Lower lobe of right lung (tissue), 2 donors: ENCODE measurements at regions not wholly inside any gene's neighbourhood (a gene's known extent, or its start where the extent isn't known, plus 50 kb on each side); places are given as distances from the start of the nearest gene placed in this dataset.
"Not testable (repeated sequence)": the region's sequence is repeated elsewhere in the genome, so short reads cannot be mapped to it uniquely, and the experiment has no call there.

ENCODE experiments used
- ATAC-seq, 2 donors: fragments of 200-7000 bp; cut with Tn5 transposase; one replicate each; pipeline ENCODE4 v1.9.1; 2020 to 2022; ENCODE audit warnings: mild to moderate bottlenecking in 2 of 2, moderate library complexity in 2 of 2
- DNase-seq: peaks from one replicate; pipeline ENCODE4 v3.0.0-alpha.2; 2020
- H3K27ac ChIP-seq: fragments of 200-600 bp; one replicate; pipeline ENCODE4 v1.8.0; 2022
- H3K27me3 ChIP-seq: fragments of 200-600 bp; one replicate; pipeline ENCODE4 v1.8.0; 2022; ENCODE audit warnings: low read depth
- H3K36me3 ChIP-seq: fragments of 200-600 bp; one replicate; pipeline ENCODE4 v1.8.0; 2022; ENCODE audit warnings: mild to moderate bottlenecking
- H3K4me1 ChIP-seq: fragments of 200-600 bp; one replicate; pipeline ENCODE4 v1.8.0; 2022
- H3K4me3 ChIP-seq: fragments of 200-600 bp; one replicate; pipeline ENCODE4 v1.8.0; 2022; ENCODE audit warnings: mild to moderate bottlenecking
- H3K9me3 ChIP-seq: fragments of 200-600 bp; one replicate; pipeline ENCODE4 v1.8.0; 2022
- CTCF ChIP-seq: fragments of 200-600 bp; IDR thresholded peaks from one replicate; pipeline ENCODE4 v1.8.0; 2022; ENCODE audit warnings: antibody characterized with exemption, mild to moderate bottlenecking
- intact Hi-C: fragments of 100-400 bp; cut with DNase I; formaldehyde crosslinking; loops from one replicate; pipeline ENCODE4 v1.11.0; 2022
- donor health status: DM: no; HTN: yes; CAD: no; lungs with severe emphysema.

GRCh38 chr4:188780686-188781085 is 641.4 kb downstream of the TRIML1 start:
- Histone ChIP-seq H3K27ac (no peak overlapping the region), H3K4me1 (no peaks in the 10 kb centered on the region), H3K4me3 (no peak overlapping the region), H3K36me3 (no peaks in the 10 kb centered on the region), H3K27me3 (no peaks in the 10 kb centered on the region), H3K9me3 (no peaks in the 10 kb centered on the region)
- intact Hi-C loops = no loop called here
- no peak for TF ChIP-seq CTCF
- ATAC-seq (no peak), DNase-seq (no peak)

DNA sequence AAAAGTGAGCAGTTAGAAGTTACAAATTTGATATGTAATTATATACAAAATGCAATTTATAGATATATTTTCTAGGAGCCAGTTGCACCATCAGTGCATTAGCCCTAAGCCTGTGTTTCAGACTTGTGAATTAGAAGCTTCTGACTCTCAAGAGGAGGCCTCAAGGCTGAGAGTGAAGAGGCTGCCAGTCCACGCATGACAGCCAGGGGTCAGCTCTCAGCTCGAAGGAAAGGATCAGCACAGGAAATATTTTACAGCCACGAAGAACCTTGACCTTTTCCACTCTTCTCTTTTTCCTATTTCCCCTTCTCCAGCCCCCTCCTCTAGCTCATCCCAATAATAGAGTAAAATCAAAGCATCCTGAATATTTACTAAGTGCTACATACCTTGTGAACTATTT is 642.4 kb downstream of the TRIML1 start:
- ATAC-seq (no peak), DNase-seq (no peak)
- H3K36me3 ChIP-seq = no peaks in the 10 kb centered on the region
- no peaks in the 10 kb centered on the region for H3K4me1 ChIP-seq
- H3K27ac ChIP-seq = no peak overlapping the region
- H3K9me3 ChIP-seq = no peaks in the 10 kb centered on the region
- no peak overlapping the region for H3K4me3 ChIP-seq
- intact Hi-C loops = no loop called here
- no peaks in the 10 kb centered on the region for H3K27me3 ChIP-seq
- TF ChIP-seq CTCF = peak; percentile 26

GRCh38 chr4:188783175-188783574 is 643.9 kb downstream of the TRIML1 start:
- Histone ChIP-seq H3K9me3 (no peaks in the 10 kb centered on the region), H3K36me3 (no peaks in the 10 kb centered on the region), H3K27me3 (no peaks in the 10 kb centered on the region), H3K27ac (no peak overlapping the region), H3K4me1 (no peaks in the 10 kb centered on the region), H3K4me3 (no peak overlapping the region)
- no peak for TF ChIP-seq CTCF
- no peak for ATAC-seq
- no peak for DNase-seq
- intact Hi-C loops = no loop called here

DNA sequence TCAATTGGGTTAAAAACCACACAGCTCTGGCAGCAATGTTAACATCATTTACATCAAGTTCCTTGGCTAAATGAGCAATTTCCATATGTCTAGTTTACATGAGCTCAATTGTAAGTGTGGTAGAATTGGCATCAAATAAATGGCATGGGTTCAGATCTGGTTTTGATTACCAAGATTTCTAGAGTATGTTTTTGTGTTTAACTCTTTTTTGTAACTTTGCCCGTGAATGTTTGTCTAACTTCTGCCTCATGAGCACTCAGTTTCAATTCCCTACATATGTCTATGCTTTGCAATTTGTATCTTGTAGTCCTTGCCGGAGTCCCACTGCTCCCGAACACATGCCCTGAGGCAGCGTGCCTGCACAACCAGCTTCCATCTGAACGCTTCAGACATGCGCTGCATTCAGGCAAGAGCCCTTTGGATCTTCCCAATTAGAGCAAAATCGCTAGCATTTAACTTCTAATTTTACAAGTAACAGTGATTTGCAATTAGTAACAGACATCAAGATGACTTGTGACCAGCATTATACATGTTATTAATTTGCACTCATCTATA is 644.4 kb downstream of the TRIML1 start:
- Histone ChIP-seq H3K27ac (no peak overlapping the region), H3K9me3 (no peaks in the 10 kb centered on the region), H3K27me3 (no peaks in the 10 kb centered on the region), H3K4me1 (no peaks in the 10 kb centered on the region), H3K36me3 (no peaks in the 10 kb centered on the region), H3K4me3 (no peak overlapping the region)
- intact Hi-C loops = no loop called here
- no peak for ATAC-seq
- DNase-seq = no peak
- TF ChIP-seq CTCF = no peak

GRCh38 chr4:188796600-188796999 is 657.4 kb downstream of the TRIML1 start:
- H3K9me3 ChIP-seq, H3K4me3 ChIP-seq, H3K4me1 ChIP-seq, H3K27me3 ChIP-seq, H3K27ac ChIP-seq, DNase-seq, H3K36me3 ChIP-seq, intact Hi-C loops, ATAC-seq: not testable (repeated sequence)

DNA sequence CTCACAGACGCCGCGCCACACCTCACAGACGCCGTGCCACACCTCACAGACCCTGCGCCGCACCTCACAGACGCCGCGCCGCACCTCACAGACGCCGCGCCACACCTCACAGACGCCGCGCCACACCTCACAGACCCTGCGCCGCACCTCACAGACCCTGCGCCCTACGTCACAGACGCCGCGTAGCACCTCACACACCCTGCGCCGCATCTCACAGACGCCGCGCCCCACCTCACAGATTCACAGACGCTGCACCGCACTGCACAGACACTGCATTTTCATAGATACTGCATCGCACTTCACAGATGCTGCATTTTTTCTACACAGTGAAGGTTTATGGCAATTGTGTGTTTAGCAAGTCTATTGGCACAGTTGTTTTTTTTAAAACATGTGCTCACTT is 657.8 kb downstream of the TRIML1 start:
- H3K36me3 ChIP-seq, H3K27me3 ChIP-seq, H3K9me3 ChIP-seq, intact Hi-C loops, DNase-seq, H3K4me1 ChIP-seq, H3K27ac ChIP-seq, H3K4me3 ChIP-seq, ATAC-seq: not testable (repeated sequence)

GRCh38 chr4:188804861-188805260 is 665.6 kb downstream of the TRIML1 start:
- no peaks in the 10 kb centered on the region for H3K27me3 ChIP-seq
- TF ChIP-seq CTCF = no peak
- no peaks in the 10 kb centered on the region for H3K36me3 ChIP-seq
- no peak overlapping the region for H3K4me3 ChIP-seq
- no peaks in the 10 kb centered on the region for H3K9me3 ChIP-seq
- intact Hi-C loops = no loop called here
- ATAC-seq (no peak), DNase-seq (no peak)
- H3K27ac ChIP-seq = no peak overlapping the region
- no peaks in the 10 kb centered on the region for H3K4me1 ChIP-seq
